Osteocyte (in vitro differentiated cells): ENCODE measurements at regions not wholly inside any gene's neighbourhood (a gene's known extent, or its start where the extent isn't known, plus 50 kb on each side); places are given as distances from the start of the nearest gene placed in this dataset.

ENCODE experiments used
- DNase-seq: peaks from one replicate; pipeline ENCODE4 v3.0.0; 2021; ENCODE audit warnings: mixed read lengths; ENCODE audit not compliant: unreplicated experiment; ENCODE audit errors: extremely low spot score
- H3K27ac Mint-ChIP-seq: one replicate; pipeline ENCODE4 v1.8.0; 2021; ENCODE audit warnings: mild to moderate bottlenecking, mixed read lengths; ENCODE audit not compliant: unreplicated experiment
- H3K27me3 Mint-ChIP-seq: one replicate; pipeline ENCODE4 v1.8.0; 2021; ENCODE audit warnings: mixed read lengths; ENCODE audit not compliant: unreplicated experiment
- H3K36me3 Mint-ChIP-seq: one replicate; pipeline ENCODE4 v1.8.0; 2021; ENCODE audit warnings: mixed read lengths; ENCODE audit not compliant: unreplicated experiment
- H3K4me1 Mint-ChIP-seq: one replicate; pipeline ENCODE4 v1.8.0; 2021; ENCODE audit warnings: mixed read lengths; ENCODE audit not compliant: unreplicated experiment
- H3K4me3 Mint-ChIP-seq: one replicate; pipeline ENCODE4 v1.8.0; 2021; ENCODE audit warnings: mild to moderate bottlenecking, moderate library complexity, mixed read lengths; ENCODE audit not compliant: unreplicated experiment
- H3K9me3 Mint-ChIP-seq: one replicate; pipeline ENCODE4 v1.8.0; 2021; ENCODE audit warnings: mixed read lengths; ENCODE audit not compliant: unreplicated experiment
- TF ChIP-seq, protein P1 (sequence below): fragments of 200-600 bp; sonication (generic); IDR thresholded peaks from 2 replicates; pipeline ENCODE4 v1.5.0; 2021; ENCODE audit warnings: antibody characterized with exemption, mild to moderate bottlenecking, moderate library complexity

DNA sequence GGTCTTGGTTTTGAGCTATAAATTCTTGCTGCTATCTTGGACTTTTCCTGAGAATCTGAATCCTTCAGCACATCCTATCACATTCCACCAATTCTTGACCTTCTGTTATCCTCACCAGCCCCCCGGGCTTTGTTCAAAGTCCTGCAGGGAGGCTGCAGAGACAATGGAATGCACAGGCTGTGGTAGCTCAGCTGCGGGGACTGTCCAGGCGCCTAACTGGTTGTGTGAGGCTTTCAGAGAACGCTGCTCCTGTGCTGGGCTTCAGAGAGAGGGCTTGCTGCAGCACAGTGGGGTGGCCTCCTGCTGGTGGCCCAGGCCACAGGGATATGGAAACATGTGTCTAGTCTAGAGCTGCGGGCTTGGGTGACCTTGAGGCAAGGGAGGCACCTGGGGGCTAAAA is 196.3 kb upstream of the GATB start:
- DNase-seq: no peak
- TF ChIP-seq, protein P1, sequence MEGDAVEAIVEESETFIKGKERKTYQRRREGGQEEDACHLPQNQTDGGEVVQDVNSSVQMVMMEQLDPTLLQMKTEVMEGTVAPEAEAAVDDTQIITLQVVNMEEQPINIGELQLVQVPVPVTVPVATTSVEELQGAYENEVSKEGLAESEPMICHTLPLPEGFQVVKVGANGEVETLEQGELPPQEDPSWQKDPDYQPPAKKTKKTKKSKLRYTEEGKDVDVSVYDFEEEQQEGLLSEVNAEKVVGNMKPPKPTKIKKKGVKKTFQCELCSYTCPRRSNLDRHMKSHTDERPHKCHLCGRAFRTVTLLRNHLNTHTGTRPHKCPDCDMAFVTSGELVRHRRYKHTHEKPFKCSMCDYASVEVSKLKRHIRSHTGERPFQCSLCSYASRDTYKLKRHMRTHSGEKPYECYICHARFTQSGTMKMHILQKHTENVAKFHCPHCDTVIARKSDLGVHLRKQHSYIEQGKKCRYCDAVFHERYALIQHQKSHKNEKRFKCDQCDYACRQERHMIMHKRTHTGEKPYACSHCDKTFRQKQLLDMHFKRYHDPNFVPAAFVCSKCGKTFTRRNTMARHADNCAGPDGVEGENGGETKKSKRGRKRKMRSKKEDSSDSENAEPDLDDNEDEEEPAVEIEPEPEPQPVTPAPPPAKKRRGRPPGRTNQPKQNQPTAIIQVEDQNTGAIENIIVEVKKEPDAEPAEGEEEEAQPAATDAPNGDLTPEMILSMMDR: no peak
- H3K27me3 Mint-ChIP-seq: peaks cover 5% of the 10 kb centered on the region
- no peak overlapping the region for H3K27ac Mint-ChIP-seq
- no peaks in the 10 kb centered on the region for H3K36me3 Mint-ChIP-seq
- no peak overlapping the region for H3K4me3 Mint-ChIP-seq
- no peaks in the 10 kb centered on the region for H3K9me3 Mint-ChIP-seq
- peaks cover 4% of the 10 kb centered on the region for H3K4me1 Mint-ChIP-seq

DNA sequence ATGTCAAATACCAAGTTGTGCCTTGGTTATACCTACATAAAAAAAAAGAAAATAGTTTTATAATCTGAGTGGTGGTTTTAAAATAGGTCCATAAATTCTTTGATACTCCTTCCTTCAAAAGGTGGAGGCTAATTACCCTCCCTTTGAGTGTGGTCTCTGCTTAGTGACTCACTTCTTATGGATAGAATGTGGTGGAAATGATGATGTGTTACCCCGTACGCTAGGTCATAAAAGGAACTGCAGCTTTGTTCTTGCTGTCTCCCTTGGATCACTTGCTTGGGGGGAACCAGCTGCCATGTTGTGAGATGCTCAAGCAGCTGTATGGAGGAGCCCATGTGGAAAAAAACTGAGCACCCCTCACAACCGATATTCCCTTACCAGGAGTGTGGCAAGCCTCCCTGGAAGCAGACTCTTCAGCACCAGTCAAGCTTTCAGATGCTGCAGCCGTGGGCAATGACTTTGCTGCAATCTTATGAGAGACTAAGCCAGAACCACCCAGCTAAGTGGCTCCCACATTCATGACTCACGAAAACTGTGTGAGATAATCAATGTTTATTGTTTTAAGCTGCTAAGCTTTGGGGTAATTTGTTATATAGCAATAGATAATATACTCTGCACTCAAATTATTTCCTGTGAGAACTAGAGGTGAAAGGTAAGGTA is 195.0 kb upstream of the GATB start:
- Mint-ChIP-seq H3K4me3 (no peak overlapping the region), H3K27ac (no peak overlapping the region), H3K27me3 (peaks cover 3% of the 10 kb centered on the region), H3K9me3 (no peaks in the 10 kb centered on the region), H3K36me3 (no peaks in the 10 kb centered on the region), H3K4me1 (peaks cover 4% of the 10 kb centered on the region)
- TF ChIP-seq, protein P1: no peak
- no peak for DNase-seq

DNA sequence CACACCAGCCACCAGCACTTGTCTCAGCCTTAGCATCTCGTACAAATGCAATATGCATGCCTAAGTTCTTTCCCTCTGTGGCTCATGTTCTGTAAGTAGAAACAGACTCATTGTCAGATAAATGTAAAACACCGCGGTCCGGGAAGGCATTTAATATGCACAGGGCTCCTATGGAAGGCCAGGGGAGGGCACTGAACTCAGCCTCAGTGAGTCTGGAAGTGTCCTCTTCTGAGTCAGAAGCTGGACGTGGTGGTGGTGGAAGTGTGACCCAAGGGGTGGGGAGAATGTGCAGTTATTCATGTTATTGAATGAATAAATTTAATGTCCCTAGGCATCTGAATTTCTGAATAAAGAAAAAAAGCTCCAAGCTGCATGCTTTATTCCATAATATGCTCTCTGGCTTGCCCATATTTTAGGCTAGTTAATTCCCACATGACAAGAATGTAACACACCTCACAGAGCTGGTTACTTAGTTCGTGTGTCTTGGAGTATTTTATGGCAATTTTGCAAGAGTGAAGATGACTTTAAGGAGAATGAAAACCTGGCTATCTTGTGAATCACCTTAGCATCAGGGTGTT is 193.1 kb upstream of the GATB start:
- H3K27ac Mint-ChIP-seq: no peak overlapping the region

DNA sequence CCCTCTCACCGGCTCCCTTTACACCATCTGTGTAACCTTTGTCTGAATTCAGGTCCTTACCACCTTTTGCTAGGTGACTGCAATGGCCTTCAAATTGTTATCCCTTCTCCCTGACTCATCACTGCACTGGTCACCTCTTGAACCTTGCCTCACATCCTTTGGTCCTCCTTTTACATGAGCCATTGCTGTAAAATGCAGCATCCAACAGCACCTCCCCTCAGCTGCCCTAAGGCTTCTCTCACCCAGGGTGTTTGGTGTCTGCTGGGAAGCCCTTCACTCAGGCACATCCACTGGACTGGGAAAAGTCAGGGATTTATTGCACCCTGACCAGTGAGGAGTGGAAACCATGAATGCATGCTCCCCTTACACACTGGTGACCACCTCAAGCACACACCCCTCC is 192.5 kb upstream of the GATB start:
- H3K4me1 Mint-ChIP-seq: peaks cover 4% of the 10 kb centered on the region
- H3K4me3 Mint-ChIP-seq: no peak overlapping the region
- no peaks in the 10 kb centered on the region for H3K36me3 Mint-ChIP-seq
- peaks cover 3% of the 10 kb centered on the region for H3K27me3 Mint-ChIP-seq
- TF ChIP-seq, protein P1: no peak
- no peak overlapping the region for H3K27ac Mint-ChIP-seq
- no peak for DNase-seq
- H3K9me3 Mint-ChIP-seq: no peaks in the 10 kb centered on the region

More for the DNA sequence above, 193.1 kb upstream of the GATB start:
- no peak overlapping the region for H3K4me3 Mint-ChIP-seq
- no peaks in the 10 kb centered on the region for H3K9me3 Mint-ChIP-seq
- DNase-seq: no peak
- TF ChIP-seq, protein P1: no peak
- H3K27me3 Mint-ChIP-seq: peaks cover 3% of the 10 kb centered on the region
- peaks cover 4% of the 10 kb centered on the region for H3K4me1 Mint-ChIP-seq
- H3K36me3 Mint-ChIP-seq: no peaks in the 10 kb centered on the region

DNA sequence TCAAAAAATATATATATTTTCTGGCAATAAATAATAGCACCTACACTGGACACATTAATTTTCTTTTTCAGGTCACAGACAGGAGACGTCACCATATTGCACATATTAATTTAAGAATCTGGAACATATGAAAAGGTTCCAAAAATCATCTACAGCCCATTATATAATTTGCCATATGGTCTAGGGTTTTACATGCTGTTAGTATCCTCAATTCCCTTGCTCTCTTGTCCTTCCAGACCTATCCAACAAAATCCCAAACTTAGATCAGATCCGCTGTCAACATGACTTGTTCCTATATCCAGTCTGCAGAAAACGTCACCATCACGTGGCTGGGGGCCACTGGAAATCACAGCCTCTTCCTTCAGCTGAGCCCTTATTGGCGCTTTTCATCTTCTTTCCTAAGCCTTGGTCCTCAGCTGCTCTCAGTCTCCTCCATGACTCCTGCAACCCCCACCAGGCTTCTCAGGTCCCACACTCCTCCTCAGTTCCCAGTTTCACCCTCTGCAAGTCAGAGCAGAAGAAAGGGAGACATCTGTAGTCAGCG is 192.0 kb upstream of the GATB start:
- no peak for DNase-seq
- Mint-ChIP-seq H3K27me3 (peaks cover 3% of the 10 kb centered on the region), H3K4me3 (no peak overlapping the region), H3K4me1 (peaks cover 4% of the 10 kb centered on the region), H3K27ac (no peak overlapping the region), H3K9me3 (peaks cover 4% of the 10 kb centered on the region), H3K36me3 (no peaks in the 10 kb centered on the region)
- TF ChIP-seq, protein P1: no peak
